Right lobe of liver (tissue), 4 donors: ENCODE measurements at regions not wholly inside any gene's neighbourhood (a gene's known extent, or its start where the extent isn't known, plus 50 kb on each side); places are given as distances from the start of the nearest gene placed in this dataset.

Experiments
- POLR2A ChIP-seq: fragments of 450-650 bp; IDR thresholded peaks from one replicate; pipeline ENCODE4 v1.6.1; 2017; ENCODE audit warnings: antibody characterized with exemption, mild to moderate bottlenecking
- TF ChIP-seq, protein P1 (sequence below), 4 donors: fragments of 200-600 bp in 3 of 4; fragments of 450-650 bp in 1 of 4; IDR thresholded peaks; one replicate each; pipeline versions ENCODE4 v1.5.1 to v1.8.0; 2016 to 2022; ENCODE audit warnings: antibody characterized with exemption in 4 of 4, mild to moderate bottlenecking in 2 of 4
- donor health status: DM: no; HTN: no; CAD: no.
- donor health status: DM: no; HTN: no; CAD: no.
- donor health status: DM: no; HTN: yes; CAD: no.

DNA sequence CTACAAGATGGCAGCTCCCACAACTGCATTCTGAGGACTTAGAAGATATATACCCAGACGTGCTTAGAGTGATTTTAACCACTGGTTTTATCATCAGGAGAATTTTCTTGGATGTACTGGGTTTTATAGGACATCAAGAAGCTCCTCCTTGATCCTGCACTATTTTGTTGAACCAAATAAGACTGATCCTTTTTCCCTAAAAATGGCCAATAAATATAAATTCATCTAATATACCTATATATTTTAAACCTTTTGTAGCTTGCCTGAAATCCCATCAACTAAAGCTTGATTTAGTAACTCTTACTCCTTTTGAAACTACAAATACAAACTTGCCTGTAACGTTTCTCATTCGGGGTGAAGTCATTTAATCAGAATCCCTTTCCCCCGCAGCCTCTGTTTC lies 849.4 kb upstream of the ADAMTS5 start:
- TF ChIP-seq, protein P1, sequence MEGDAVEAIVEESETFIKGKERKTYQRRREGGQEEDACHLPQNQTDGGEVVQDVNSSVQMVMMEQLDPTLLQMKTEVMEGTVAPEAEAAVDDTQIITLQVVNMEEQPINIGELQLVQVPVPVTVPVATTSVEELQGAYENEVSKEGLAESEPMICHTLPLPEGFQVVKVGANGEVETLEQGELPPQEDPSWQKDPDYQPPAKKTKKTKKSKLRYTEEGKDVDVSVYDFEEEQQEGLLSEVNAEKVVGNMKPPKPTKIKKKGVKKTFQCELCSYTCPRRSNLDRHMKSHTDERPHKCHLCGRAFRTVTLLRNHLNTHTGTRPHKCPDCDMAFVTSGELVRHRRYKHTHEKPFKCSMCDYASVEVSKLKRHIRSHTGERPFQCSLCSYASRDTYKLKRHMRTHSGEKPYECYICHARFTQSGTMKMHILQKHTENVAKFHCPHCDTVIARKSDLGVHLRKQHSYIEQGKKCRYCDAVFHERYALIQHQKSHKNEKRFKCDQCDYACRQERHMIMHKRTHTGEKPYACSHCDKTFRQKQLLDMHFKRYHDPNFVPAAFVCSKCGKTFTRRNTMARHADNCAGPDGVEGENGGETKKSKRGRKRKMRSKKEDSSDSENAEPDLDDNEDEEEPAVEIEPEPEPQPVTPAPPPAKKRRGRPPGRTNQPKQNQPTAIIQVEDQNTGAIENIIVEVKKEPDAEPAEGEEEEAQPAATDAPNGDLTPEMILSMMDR (IDR thresholded peaks at IDR 0.05) = no peak
- no peak for TF ChIP-seq POLR2A
